GM10266 (cell line): ENCODE measurements at regions not wholly inside any gene's neighbourhood (a gene's known extent, or its start where the extent isn't known, plus 50 kb on each side); places are given as distances from the start of the nearest gene placed in this dataset.

Experiments used
- DNase-seq: peaks from one replicate; pipeline ENCODE4 v3.0.0; 2012; ENCODE audit errors: extremely low spot score
- CTCF ChIP-seq: IDR thresholded peaks from 2 replicates; pipeline ENCODE4 v1.5.1; 2012; ENCODE audit warnings: mild to moderate bottlenecking, low read depth; ENCODE audit not compliant: control insufficient read depth, insufficient read depth; ENCODE audit errors: missing control alignments

GRCh38 chr4:177093964-177094363 lies 215.7 kb upstream of the NEIL3 start:
- no peak for DNase-seq
- TF ChIP-seq CTCF: no peak

GRCh38 chr4:177097291-177097690 lies 212.4 kb upstream of the NEIL3 start:
- no peak for DNase-seq
- no peak for TF ChIP-seq CTCF

GRCh38 chr4:177099211-177099610 lies 210.5 kb upstream of the NEIL3 start:
- TF ChIP-seq CTCF: no peak
- DNase-seq: no peak

- no peak for DNase-seq
- TF ChIP-seq CTCF: no peak
Measured at GRCh38 chr4:177100307-177100706, 209.4 kb upstream of the NEIL3 start.

- DNase-seq: no peak
- TF ChIP-seq CTCF: no peak
Measured at GRCh38 chr4:177103619-177104018, 206.1 kb upstream of the NEIL3 start.

GRCh38 chr4:177105536-177105935 lies 204.1 kb upstream of the NEIL3 start:
- TF ChIP-seq CTCF: no peak
- no peak for DNase-seq

GRCh38 chr4:177107288-177107921 lies 202.3 kb upstream of the NEIL3 start:
- no peak for DNase-seq
- no peak for TF ChIP-seq CTCF
